Muscle of leg (tissue), 3 donors: ENCODE measurements at regions not wholly inside any gene's neighbourhood (a gene's known extent, or its start where the extent isn't known, plus 50 kb on each side); places are given as distances from the start of the nearest gene placed in this dataset.

Experiments used
- DNase-seq: peaks from one replicate; pipeline ENCODE4 v3.0.0; 2013
- H3K27ac ChIP-seq: one replicate; pipeline ENCODE4 v1.5.1; 2013; ENCODE audit warnings: mild to moderate bottlenecking, low read length, control low read depth
- H3K27me3 ChIP-seq: one replicate; pipeline ENCODE4 v1.6.1; 2013; ENCODE audit warnings: low read length; ENCODE audit not compliant: control insufficient read depth, insufficient read depth
- H3K36me3 ChIP-seq: one replicate; pipeline ENCODE4 v1.6.1; 2013; ENCODE audit warnings: low read length; ENCODE audit not compliant: control insufficient read depth, insufficient read depth
- H3K4me1 ChIP-seq: one replicate; pipeline ENCODE4 v1.6.1; 2013; ENCODE audit warnings: low read length; ENCODE audit not compliant: control insufficient read depth, insufficient read depth
- H3K4me3 ChIP-seq: one replicate; pipeline ENCODE4 v1.5.1; 2013; ENCODE audit warnings: low read length, control low read depth
- H3K9me3 ChIP-seq: replicated peaks from 2 replicates; pipeline ENCODE4 v1.6.1; 2013; ENCODE audit warnings: low read depth, low read length; ENCODE audit not compliant: control insufficient read depth
- WGBS: methylation state at CpG from one replicate; pipeline ENCODE4 v1.1.5; 2013; ENCODE audit warnings: missing lambda C conversion rate; ENCODE audit not compliant: insufficient coverage; 5-methylcytosine and 5-hydroxymethylcytosine counted together

DNA sequence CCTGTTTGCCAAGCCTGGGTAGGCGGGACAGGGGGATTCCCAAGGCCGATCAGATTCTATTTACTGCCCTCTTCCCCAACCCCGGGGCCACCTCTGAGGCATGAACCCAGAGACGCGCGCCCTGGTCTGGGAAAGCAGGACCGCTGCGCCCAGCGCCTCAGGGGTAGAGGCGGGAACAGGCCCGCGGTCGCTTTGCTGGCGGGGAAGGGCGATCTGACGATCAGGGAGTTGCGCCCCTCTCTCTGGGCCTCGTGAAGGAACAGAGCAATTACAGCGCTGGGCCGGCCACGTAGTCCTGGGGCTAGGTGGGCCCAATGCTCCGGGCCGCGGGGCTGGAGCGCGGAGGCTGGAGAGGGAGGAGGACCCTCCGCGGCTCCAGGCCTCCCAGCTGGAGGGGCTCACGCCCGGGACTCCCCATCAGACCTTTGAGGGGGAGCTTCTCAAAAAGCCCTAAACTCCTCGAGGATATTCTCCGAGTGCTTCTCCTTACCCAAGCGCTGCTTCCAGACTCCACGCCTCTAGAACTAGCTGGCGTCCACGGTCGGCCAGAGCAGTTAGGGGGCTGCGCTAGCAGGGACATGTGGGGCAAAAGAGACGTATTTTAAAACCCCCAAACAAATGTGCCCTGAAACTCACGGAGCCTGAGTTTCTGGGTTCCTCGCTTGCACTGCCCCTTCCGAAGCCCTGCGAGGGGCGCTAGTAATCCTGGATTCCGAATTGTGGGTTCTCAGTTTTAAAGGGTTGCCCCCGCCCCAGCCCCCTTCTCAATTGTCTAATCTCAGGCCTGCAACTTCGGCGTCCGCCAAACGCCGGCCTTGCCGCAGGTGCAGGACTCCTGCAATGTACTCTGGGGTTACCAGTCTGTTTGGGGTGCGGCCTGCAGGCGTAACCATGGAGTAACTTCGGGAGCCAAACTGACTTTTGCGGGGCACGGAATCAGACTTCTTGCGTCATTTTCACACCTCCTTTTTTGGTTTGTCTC is 57.6 kb downstream of the TMEM174 start:
- peaks cover 70% of the 10 kb centered on the region for H3K27me3 ChIP-seq
- no peak for DNase-seq

DNA sequence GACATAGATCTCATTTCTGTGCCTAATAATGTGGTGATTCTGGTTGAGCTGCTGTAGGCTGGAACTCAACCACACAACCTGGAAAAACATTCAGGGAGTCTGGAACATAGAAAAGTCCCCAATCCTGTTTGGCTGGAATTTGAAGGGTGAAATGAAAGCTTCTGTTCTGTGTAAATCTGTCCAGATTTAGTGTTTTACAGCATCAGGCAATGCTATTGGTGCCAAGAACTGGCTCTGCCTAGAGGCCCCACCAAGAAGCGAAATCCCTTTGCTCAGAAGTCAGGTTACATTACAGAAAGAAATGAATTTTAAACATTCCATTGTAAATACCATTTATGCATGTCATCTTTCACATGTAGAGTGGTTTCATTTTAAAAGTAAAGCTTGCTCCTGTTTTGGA is 56.3 kb downstream of the TMEM174 start:
- Histone ChIP-seq H3K27ac (no peak overlapping the region), H3K4me3 (no peak overlapping the region), H3K27me3 (peaks cover 60% of the 10 kb centered on the region), H3K4me1 (peaks cover 20% of the 10 kb centered on the region), H3K9me3 (no peaks in the 10 kb centered on the region), H3K36me3 (no peaks in the 10 kb centered on the region)
- WGBS, result no CpG with 5 or more reads among the region's 1 CpG
- DNase-seq, result no peak

More for the DNA sequence above, 57.6 kb downstream of the TMEM174 start:
- no peaks in the 10 kb centered on the region for H3K36me3 ChIP-seq
- H3K4me3 ChIP-seq, result no peak overlapping the region
- H3K27ac ChIP-seq, result no peak overlapping the region
- WGBS, result 36% methylated on average over 45 of the region's 58 CpGs
- peaks cover 20% of the 10 kb centered on the region for H3K4me1 ChIP-seq
- no peaks in the 10 kb centered on the region for H3K9me3 ChIP-seq

DNA sequence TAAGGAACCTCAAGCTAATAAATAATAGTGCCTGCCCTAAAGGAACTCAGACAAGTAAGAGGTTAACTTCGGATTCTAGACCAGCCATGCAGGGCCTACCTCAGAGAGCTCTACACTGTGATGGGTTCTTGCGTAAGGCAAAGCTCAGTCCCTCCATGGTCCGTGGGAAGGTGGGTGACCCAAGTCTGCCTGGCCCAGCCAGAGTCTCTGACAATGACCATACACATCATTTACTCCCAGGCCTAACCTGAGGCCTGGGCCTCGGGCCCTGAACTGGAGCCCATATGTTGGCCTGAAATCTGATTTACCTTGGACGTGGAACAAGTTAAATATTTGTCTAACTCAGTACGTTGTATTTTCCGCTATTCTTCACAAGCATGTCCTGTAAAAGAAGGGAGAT is 55.1 kb downstream of the TMEM174 start:
- Histone ChIP-seq H3K27ac (no peak overlapping the region), H3K4me1 (peaks cover 11% of the 10 kb centered on the region), H3K4me3 (no peak overlapping the region), H3K36me3 (no peaks in the 10 kb centered on the region), H3K9me3 (no peaks in the 10 kb centered on the region), H3K27me3 (peaks cover 51% of the 10 kb centered on the region)
- no peak for DNase-seq
- 95% methylated on average over 2 of the region's 7 CpGs for WGBS
